GM12875 (cell line): ENCODE measurements at regions not wholly inside any gene's neighbourhood (a gene's known extent, or its start where the extent isn't known, plus 50 kb on each side); places are given as distances from the start of the nearest gene placed in this dataset.

Experiments used
- H3K4me3 ChIP-seq: one replicate; pipeline ENCODE4 v1.5.1; 2011; ENCODE audit warnings: low read depth, low read length, control low read depth
- CTCF ChIP-seq: IDR thresholded peaks from 2 replicates; pipeline ENCODE4 v1.5.1; 2011; ENCODE audit warnings: low read depth, mild to moderate bottlenecking, control low read depth, inconsistent platforms, low read length, moderate library complexity, borderline replicate concordance; ENCODE audit not compliant: insufficient read depth

GRCh38 chr4:157977086-157977485 is 195.7 kb downstream of the GASK1B start:
- H3K4me3 ChIP-seq = no peak overlapping the region
- TF ChIP-seq CTCF = no peak

DNA sequence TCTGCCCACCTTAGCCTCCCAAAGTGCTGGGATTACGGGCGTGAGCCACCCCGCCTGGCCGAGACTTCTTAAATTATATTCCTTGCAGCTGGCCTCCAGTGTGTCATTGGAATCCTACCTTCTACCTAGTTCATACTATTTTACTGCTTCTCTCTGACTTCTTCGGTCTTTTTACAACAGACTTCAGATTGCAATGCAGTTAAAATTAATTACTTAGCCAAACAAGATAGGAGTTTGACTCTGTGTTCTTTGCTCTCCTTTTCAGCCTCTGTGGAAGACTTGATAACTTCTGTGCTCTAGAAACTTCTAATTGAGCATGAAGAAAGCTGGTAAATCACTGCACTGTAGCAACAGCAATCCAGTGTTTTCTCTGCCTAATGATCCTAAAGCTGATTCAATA is 199.5 kb downstream of the GASK1B start:
- H3K4me3 ChIP-seq = no peak overlapping the region
- no peak for TF ChIP-seq CTCF

DNA sequence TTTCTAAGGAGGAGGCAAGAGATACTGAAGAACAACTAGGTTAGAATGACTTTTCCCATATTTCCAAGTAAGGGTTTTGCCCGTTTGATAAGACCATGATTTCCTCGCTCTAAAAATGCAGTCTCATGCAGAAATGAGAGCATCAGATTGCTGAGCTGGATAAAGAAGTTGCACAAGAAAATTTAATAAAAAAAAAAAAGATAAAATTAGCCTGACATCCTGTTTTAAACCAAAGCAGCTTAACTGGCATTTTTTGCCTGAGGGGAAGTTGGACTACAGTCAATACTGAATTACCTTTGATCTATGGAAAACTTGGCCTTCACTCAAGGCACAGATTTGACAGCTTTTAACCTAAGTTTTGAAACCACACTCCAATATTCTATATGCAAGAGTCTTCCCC is 208.4 kb downstream of the GASK1B start:
- H3K4me3 ChIP-seq = no peak overlapping the region
- TF ChIP-seq CTCF = no peak

DNA sequence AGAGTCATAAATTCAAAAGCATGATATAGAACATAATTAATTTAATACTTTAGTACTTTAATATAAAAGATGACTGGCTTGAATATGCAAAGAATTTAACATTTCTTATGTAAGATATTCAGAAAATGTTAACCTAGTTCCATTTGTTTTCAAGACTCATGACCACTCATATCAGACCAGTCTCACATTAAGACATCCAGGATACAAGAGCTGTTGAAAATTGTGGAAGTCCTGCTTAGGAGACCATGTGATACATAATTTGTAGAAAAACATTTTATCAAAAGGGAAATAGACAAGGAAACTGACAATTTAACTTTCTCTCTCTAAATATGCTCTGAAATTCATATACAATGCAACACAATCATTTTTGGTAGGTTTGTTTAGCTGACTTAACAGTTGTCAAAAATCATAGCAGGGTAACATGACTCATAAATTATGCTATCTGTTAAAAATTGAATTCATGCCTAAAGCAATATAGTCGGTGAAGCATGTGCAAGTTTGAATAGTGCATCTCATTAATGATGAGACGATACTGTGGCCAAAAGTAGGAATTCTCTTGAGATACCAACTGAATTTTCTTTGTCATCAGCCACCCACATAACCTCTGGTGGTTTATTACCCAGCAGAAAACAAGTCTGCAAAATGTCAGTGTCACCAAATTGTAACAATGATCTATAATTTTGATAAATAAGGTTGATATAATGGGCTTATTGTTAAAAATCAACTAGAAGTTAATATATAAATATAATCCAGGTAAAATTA is 211.4 kb downstream of the GASK1B start:
- no peak for TF ChIP-seq CTCF
- H3K4me3 ChIP-seq = no peak overlapping the region

- no peak for TF ChIP-seq CTCF
- no peak overlapping the region for H3K4me3 ChIP-seq
Observed at GRCh38 chr4:157957905-157958304, 214.9 kb downstream of the GASK1B start.

DNA sequence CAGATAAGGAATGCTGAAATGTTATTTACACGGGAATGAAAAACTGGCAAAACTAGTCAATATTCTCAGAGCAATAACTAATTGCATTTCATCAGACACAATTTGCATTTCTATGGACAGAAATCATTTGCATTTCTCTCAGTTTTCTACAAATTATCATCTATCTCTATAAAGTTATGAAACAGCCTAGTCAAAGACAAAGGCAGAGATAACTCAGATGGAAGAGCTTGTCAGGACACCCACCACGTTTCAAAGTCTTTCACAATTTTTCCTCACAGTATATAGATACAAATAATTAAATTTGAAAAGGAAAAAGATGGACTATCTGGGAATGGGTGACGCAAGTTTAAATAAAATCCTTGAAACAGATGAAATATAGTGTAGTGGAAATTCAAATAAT is 230.8 kb downstream of the GASK1B start:
- H3K4me3 ChIP-seq = no peak overlapping the region
- TF ChIP-seq CTCF = no peak

DNA sequence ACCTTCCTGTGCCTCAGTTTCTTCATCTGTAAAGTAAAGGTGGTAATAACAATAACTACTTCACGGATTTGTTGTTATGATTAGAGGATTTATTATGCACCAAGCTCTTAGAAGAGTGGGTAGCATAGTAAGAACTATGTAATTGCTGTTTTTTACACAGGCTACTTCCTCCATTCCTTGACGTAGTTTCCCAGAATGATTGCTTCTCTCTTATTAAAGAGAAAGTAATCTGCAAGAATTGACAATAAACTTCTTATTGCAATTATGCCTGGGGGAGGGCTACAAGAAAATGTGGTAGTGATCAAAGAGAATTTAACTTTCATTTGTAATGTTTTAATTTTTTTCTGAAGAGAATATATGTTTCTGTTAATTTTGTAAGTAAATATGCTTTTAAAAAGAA is 238.7 kb downstream of the GASK1B start:
- no peak overlapping the region for H3K4me3 ChIP-seq
- no peak for TF ChIP-seq CTCF
